Activated CD4-positive, alpha-beta memory T cell treated with anti-CD3 and anti-CD28 coated beads for 36 hours (primary cell): ENCODE measurements at regions not wholly inside any gene's neighbourhood (a gene's known extent, or its start where the extent isn't known, plus 50 kb on each side); places are given as distances from the start of the nearest gene placed in this dataset.
A peak's percentile ranks its signal among the peaks of the same experiment; 100 is the strongest.
"Not testable (repeated sequence)": the region's sequence is repeated elsewhere in the genome, so short reads cannot be mapped to it uniquely, and the experiment has no call there.

Source experiments
- CTCF ChIA-PET: fragments of 350-600 bp; sonication (Branson Sonifier 250); formaldehyde crosslinking; loops from one replicate; lab custom pipeline; 2021; ENCODE audit warnings: antibody characterized with exemption, inconsistent platforms; lab: Charles Lee
- POLR2A ChIA-PET: fragments of 350-600 bp; sonication (Branson Sonifier 250); formaldehyde crosslinking; loops from one replicate; lab custom pipeline; 2021; ENCODE audit warnings: antibody characterized with exemption; lab: Charles Lee
- DNase-seq: peaks from one replicate; pipeline ENCODE4 v3.0.0-alpha.2; 2020
- H3K27ac Mint-ChIP-seq: one replicate; pipeline ENCODE4 v1.8.0; 2021; ENCODE audit warnings: mixed read lengths
- H3K27me3 Mint-ChIP-seq: one replicate; pipeline ENCODE4 v1.8.0; 2021; ENCODE audit warnings: mixed read lengths
- H3K36me3 Mint-ChIP-seq: one replicate; pipeline ENCODE4 v1.8.0; 2021; ENCODE audit warnings: mixed read lengths
- H3K4me1 Mint-ChIP-seq: one replicate; pipeline ENCODE4 v1.8.0; 2021; ENCODE audit warnings: low read depth, mixed read lengths
- H3K4me3 Mint-ChIP-seq: one replicate; pipeline ENCODE4 v1.8.0; 2021; ENCODE audit warnings: mild to moderate bottlenecking, mixed read lengths
- H3K9me3 Mint-ChIP-seq: one replicate; pipeline ENCODE4 v1.8.0; 2021; ENCODE audit warnings: mixed read lengths
- intact Hi-C: fragments of 100-400 bp; cut with micrococcal nuclease; formaldehyde crosslinking; loops from one replicate; pipeline ENCODE4 v1.15.1; 2023

- Mint-ChIP-seq H3K27ac (no peak overlapping the region), H3K9me3 (no peaks in the 10 kb centered on the region), H3K36me3 (no peaks in the 10 kb centered on the region), H3K27me3 (no peaks in the 10 kb centered on the region), H3K4me3 (no peak overlapping the region), H3K4me1 (peaks cover 7% of the 10 kb centered on the region)
- intact Hi-C loops: loop anchor here (10.0 kb wide), 2 partner anchors 331 to 961 kb away; no protein-coding TSS in a partner anchor
- ChIA-PET POLR2A (no interaction called here), CTCF (interaction anchor here (1.6 to 2.2 kb wide), 2 partner anchors 10 to 50 kb away, joined by 5 read pairs; no protein-coding TSS in a partner anchor)
- no peak for DNase-seq
Observed at GRCh38 chr2:7094231-7094741, 177.1 kb downstream of the RNF144A start.

- ChIA-PET CTCF (interaction anchor here (0.8 to 2.7 kb wide), 17 partner anchors 9 to 1218 kb away, joined by 3 to 14 read pairs (median 4); no protein-coding TSS in a partner anchor), POLR2A (no interaction called here)
- H3K27me3 Mint-ChIP-seq: no peaks in the 10 kb centered on the region
- no peak overlapping the region for H3K4me3 Mint-ChIP-seq
- intact Hi-C loops: loop anchor here (5.0 to 10.0 kb wide), 3 partner anchors 328 to 1590 kb away; no protein-coding TSS in a partner anchor
- no peaks in the 10 kb centered on the region for H3K9me3 Mint-ChIP-seq
- peaks cover 7% of the 10 kb centered on the region for H3K4me1 Mint-ChIP-seq
- no peaks in the 10 kb centered on the region for H3K36me3 Mint-ChIP-seq
- H3K27ac Mint-ChIP-seq: no peak overlapping the region
- DNase-seq: no peak
Observed at GRCh38 chr2:7096726-7097352, 179.6 kb downstream of the RNF144A start.

- H3K4me1 Mint-ChIP-seq: peaks cover 7% of the 10 kb centered on the region
- no peak overlapping the region for H3K4me3 Mint-ChIP-seq
- ChIA-PET CTCF (interaction anchor here (0.5 to 2.7 kb wide), 20 partner anchors 8 to 498 kb away, joined by 3 to 14 read pairs (median 4); no protein-coding TSS in a partner anchor), POLR2A (no interaction called here)
- DNase-seq: peak; percentile 82
- no peaks in the 10 kb centered on the region for H3K27me3 Mint-ChIP-seq
- intact Hi-C loops: loop anchor here (5.0 to 10.0 kb wide), 3 partner anchors 327 to 1590 kb away; no protein-coding TSS in a partner anchor
- H3K27ac Mint-ChIP-seq: no peak overlapping the region
- no peaks in the 10 kb centered on the region for H3K36me3 Mint-ChIP-seq
- H3K9me3 Mint-ChIP-seq: no peaks in the 10 kb centered on the region
Observed at GRCh38 chr2:7097353-7097895, 180.2 kb downstream of the RNF144A start.

GRCh38 chr2:7098816-7099215 lies 181.6 kb downstream of the RNF144A start:
- CTCF ChIA-PET: interaction anchor here (1.3 to 2.5 kb wide), 2 partner anchors 11 to 105 kb away, joined by 3 to 8 read pairs; no protein-coding TSS in a partner anchor
- H3K4me3 Mint-ChIP-seq: no peak overlapping the region
- H3K36me3 Mint-ChIP-seq: no peaks in the 10 kb centered on the region
- intact Hi-C loops: loop anchor here (5.0 to 10.0 kb wide), 3 partner anchors 326 to 1588 kb away; no protein-coding TSS in a partner anchor
- H3K27me3 Mint-ChIP-seq: no peaks in the 10 kb centered on the region
- H3K9me3 Mint-ChIP-seq: no peaks in the 10 kb centered on the region
- POLR2A ChIA-PET: no interaction called here
- no peak for DNase-seq
- H3K4me1 Mint-ChIP-seq: peaks cover 7% of the 10 kb centered on the region
- no peak overlapping the region for H3K27ac Mint-ChIP-seq

GRCh38 chr2:7099687-7100086 lies 182.5 kb downstream of the RNF144A start:
- intact Hi-C loops: loop anchor here (5.0 to 10.0 kb wide), 3 partner anchors 325 to 1588 kb away; no protein-coding TSS in a partner anchor
- H3K36me3 Mint-ChIP-seq, H3K4me3 Mint-ChIP-seq: not testable (repeated sequence)

GRCh38 chr2:7102826-7103225 lies 185.6 kb downstream of the RNF144A start:
- no peak for DNase-seq
- Mint-ChIP-seq H3K9me3 (no peaks in the 10 kb centered on the region), H3K27ac (no peak overlapping the region), H3K4me1 (no peaks in the 10 kb centered on the region), H3K4me3 (no peak overlapping the region), H3K36me3 (peaks cover 2% of the 10 kb centered on the region), H3K27me3 (no peaks in the 10 kb centered on the region)
- intact Hi-C loops: no loop called here
- CTCF ChIA-PET: no interaction called here
- POLR2A ChIA-PET: no interaction called here

More at GRCh38 chr2:7099687-7100086, 182.5 kb downstream of the RNF144A start:
- H3K9me3 Mint-ChIP-seq, POLR2A ChIA-PET, H3K27me3 Mint-ChIP-seq, DNase-seq, H3K4me1 Mint-ChIP-seq, H3K27ac Mint-ChIP-seq: not testable (repeated sequence)
- CTCF ChIA-PET: interaction anchor here (0.7 to 1.3 kb wide), 2 partner anchors 10 to 55 kb away, joined by 3 read pairs; no protein-coding TSS in a partner anchor

- no peak for DNase-seq
- peaks cover 7% of the 10 kb centered on the region for H3K36me3 Mint-ChIP-seq
- no peak overlapping the region for H3K27ac Mint-ChIP-seq
- H3K9me3 Mint-ChIP-seq: peaks cover 3% of the 10 kb centered on the region
- no peaks in the 10 kb centered on the region for H3K27me3 Mint-ChIP-seq
- POLR2A ChIA-PET: no interaction called here
- intact Hi-C loops: no loop called here
- no peaks in the 10 kb centered on the region for H3K4me1 Mint-ChIP-seq
- H3K4me3 Mint-ChIP-seq: no peak overlapping the region
- CTCF ChIA-PET: interaction anchor here (1.0 to 3.8 kb wide), 2 partner anchors 12 to 25 kb away, joined by 4 to 14 read pairs; no protein-coding TSS in a partner anchor
Observed at GRCh38 chr2:7108792-7109532, 191.8 kb downstream of the RNF144A start.

GRCh38 chr2:7109533-7109885 lies 192.3 kb downstream of the RNF144A start:
- Mint-ChIP-seq H3K4me1 (no peaks in the 10 kb centered on the region), H3K36me3 (peaks cover 8% of the 10 kb centered on the region), H3K27me3 (no peaks in the 10 kb centered on the region), H3K9me3 (peaks cover 4% of the 10 kb centered on the region), H3K27ac (no peak overlapping the region), H3K4me3 (no peak overlapping the region)
- DNase-seq: no peak
- intact Hi-C loops: no loop called here
- POLR2A ChIA-PET: no interaction called here
- CTCF ChIA-PET: interaction anchor here (1.0 to 3.8 kb wide), 2 partner anchors 12 to 25 kb away, joined by 4 to 14 read pairs; no protein-coding TSS in a partner anchor

DNA sequence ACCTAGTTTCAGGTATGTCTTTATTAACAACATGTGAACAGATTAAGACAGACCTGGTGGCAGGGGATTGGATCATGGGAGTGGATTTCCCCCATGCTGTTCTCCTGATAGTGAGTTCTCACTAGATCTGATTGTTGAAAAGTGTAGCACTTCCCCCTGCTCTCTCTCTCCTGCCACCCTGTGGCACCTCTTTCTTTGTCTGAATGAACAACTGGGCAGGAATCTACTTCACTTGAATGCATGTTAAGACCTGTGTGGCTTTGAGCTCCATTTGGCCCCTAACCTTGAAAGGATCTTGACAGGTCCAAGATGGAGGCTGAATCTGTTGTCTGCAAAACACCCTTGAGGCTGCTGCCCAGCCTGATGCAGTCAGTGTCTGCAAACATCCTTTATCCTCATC lies 194.4 kb downstream of the RNF144A start:
- ChIA-PET POLR2A (no interaction called here), CTCF (interaction anchor here (1.0 kb wide), 1 partner anchor 15 kb away, joined by 3 read pairs; no protein-coding TSS in a partner anchor)
- no peak for DNase-seq
- H3K9me3 Mint-ChIP-seq: peaks cover 6% of the 10 kb centered on the region
- peaks cover 9% of the 10 kb centered on the region for H3K36me3 Mint-ChIP-seq
- H3K4me1 Mint-ChIP-seq: no peaks in the 10 kb centered on the region
- no peaks in the 10 kb centered on the region for H3K27me3 Mint-ChIP-seq
- intact Hi-C loops: no loop called here
- no peak overlapping the region for H3K4me3 Mint-ChIP-seq
- H3K27ac Mint-ChIP-seq: no peak overlapping the region

DNA sequence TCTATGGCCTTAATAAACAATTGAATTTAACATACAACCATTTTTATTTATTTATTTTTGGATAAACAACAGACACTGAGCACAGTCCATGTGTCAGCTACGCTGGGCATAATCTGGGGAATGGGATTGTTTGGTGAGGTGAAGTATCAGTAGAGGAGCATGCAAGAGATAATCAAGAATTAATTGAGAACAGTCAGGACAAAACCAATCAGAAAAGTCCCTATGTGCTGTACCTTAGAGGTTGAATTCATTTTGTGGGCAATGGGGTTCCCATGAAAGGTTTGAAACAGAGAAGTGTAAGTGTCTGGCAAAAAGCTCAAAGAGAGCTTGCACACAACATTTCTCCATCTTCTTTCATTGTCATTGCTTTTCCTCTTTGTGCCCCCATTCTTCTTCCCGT lies 198.2 kb downstream of the RNF144A start:
- CTCF ChIA-PET: no interaction called here
- H3K4me3 Mint-ChIP-seq: no peak overlapping the region

DNA sequence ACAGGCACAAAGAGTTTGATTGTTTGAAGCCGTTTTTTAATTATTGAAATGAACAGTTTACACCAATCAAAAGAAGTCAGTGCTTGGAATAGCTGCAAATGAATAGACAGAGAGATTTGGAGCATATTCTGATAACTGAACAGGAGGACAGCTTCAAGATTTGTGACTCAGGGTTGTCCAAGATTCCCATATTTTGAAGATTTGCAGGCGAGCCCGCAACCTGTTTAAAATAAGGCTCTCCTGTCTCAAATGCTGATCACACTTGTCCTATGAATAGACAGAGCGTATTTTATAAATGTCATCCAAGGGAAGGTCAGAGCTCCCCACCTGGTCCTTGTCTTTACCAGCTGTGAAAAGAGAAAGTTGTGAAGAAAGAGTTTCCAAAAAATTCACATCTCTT lies 198.7 kb downstream of the RNF144A start:
- Mint-ChIP-seq H3K27me3 (no peaks in the 10 kb centered on the region), H3K9me3 (peaks cover 6% of the 10 kb centered on the region), H3K4me3 (no peak overlapping the region), H3K36me3 (peaks cover 9% of the 10 kb centered on the region), H3K27ac (no peak overlapping the region), H3K4me1 (no peaks in the 10 kb centered on the region)
- CTCF ChIA-PET: no interaction called here
- no peak for DNase-seq
- intact Hi-C loops: no loop called here
- POLR2A ChIA-PET: no interaction called here

More for the DNA sequence above, 198.2 kb downstream of the RNF144A start:
- POLR2A ChIA-PET: no interaction called here
- intact Hi-C loops: no loop called here
- DNase-seq: no peak
- H3K27me3 Mint-ChIP-seq: no peaks in the 10 kb centered on the region
- peaks cover 9% of the 10 kb centered on the region for H3K36me3 Mint-ChIP-seq
- peaks cover 6% of the 10 kb centered on the region for H3K9me3 Mint-ChIP-seq
- no peaks in the 10 kb centered on the region for H3K4me1 Mint-ChIP-seq
- H3K27ac Mint-ChIP-seq: no peak overlapping the region

GRCh38 chr2:7116511-7116910 lies 199.3 kb downstream of the RNF144A start:
- no peaks in the 10 kb centered on the region for H3K27me3 Mint-ChIP-seq
- H3K27ac Mint-ChIP-seq: no peak overlapping the region
- no peak overlapping the region for H3K4me3 Mint-ChIP-seq
- H3K9me3 Mint-ChIP-seq: peaks cover 6% of the 10 kb centered on the region
- ChIA-PET POLR2A (no interaction called here), CTCF (no interaction called here)
- DNase-seq: no peak
- intact Hi-C loops: no loop called here
- no peaks in the 10 kb centered on the region for H3K4me1 Mint-ChIP-seq
- H3K36me3 Mint-ChIP-seq: peaks cover 9% of the 10 kb centered on the region
